GM18858 (cell line): ENCODE measurements at regions not wholly inside any gene's neighbourhood (a gene's known extent, or its start where the extent isn't known, plus 50 kb on each side); places are given as distances from the start of the nearest gene placed in this dataset.
"Not testable (repeated sequence)": the region's sequence is repeated elsewhere in the genome, so short reads cannot be mapped to it uniquely, and the experiment has no call there.

Experiments
- ATAC-seq: cut with Tn5 transposase; IDR thresholded peaks from one replicate; pipeline ENCODE4 v1.9.1; 2021; ENCODE audit not compliant: unreplicated experiment

DNA sequence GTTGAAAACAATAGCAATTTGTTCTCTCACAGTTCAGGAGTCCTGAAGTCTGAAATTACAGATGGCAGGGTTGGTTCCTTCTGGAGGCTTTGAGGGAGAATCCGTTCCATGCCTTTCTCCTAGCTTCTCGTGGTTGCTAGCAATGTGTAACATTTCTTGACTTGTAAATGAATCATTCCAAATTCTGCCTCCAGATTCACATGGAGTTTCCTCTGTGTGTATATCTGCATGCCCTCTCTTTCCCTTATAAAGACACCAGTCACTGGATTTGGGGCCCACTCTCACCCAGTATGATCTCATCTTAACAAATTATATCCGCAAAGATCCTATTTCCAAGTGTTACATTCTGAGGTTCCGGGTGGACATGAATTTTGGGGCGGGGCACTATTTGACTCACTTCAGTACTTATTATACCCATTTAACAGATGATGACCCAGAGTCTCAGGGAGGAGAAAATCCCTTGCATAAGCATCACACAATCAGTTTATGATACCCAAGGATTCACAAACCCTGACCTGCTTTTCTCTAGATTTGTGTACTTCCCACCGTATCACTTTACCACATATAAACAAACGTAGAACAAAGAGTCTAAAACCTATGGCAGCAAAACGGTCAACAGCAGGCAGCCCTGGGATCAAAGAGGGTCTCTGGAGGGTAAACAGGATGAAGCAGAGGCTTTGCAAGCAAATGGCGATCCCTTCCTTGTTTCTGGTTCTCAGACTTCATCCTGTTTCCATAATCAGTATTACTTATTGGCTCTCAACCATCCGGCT is 93.7 kb downstream of the C9orf152 start:
- ATAC-seq = no peak

DNA sequence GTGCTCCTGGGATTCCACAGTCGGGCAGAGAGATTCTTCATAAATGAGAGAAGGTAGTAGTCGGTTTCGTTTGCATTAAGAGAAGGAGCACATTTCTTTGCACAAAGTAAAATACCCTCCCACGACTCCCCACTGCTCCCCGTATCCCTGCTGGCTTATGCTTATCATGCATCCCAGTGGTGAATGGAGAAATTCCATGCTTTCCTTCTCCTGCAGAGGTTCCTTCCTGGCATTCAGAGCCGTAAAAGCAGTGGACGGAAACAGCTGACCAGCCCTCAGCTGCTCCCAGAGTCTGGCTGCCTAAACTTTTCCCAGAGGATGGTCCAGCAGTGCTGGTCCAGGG is 93.1 kb downstream of the C9orf152 start:
- ATAC-seq = no peak

DNA sequence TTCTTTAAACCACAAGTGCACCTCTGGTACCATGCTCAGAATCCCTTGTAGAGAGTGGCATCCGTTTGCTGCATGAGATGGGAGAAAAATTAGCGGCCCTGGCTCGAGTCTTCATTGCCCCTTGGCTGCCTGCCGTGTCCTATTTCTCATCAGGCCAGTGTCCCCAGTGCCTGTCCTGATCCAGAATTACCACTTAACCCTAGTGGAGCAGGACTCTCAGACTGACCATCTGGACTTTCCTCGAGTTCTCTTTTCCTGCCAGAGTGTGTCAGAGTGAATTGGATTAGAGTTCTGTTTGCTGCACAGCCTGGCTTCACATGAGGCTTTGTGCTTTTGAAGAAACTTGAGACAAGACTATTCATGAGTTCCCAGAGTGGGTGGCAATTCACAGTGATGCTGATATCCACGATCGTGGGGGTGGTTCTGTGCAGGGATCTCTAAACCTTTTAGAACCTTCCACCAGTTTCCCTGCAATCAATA is 92.6 kb downstream of the C9orf152 start:
- ATAC-seq = no peak

DNA sequence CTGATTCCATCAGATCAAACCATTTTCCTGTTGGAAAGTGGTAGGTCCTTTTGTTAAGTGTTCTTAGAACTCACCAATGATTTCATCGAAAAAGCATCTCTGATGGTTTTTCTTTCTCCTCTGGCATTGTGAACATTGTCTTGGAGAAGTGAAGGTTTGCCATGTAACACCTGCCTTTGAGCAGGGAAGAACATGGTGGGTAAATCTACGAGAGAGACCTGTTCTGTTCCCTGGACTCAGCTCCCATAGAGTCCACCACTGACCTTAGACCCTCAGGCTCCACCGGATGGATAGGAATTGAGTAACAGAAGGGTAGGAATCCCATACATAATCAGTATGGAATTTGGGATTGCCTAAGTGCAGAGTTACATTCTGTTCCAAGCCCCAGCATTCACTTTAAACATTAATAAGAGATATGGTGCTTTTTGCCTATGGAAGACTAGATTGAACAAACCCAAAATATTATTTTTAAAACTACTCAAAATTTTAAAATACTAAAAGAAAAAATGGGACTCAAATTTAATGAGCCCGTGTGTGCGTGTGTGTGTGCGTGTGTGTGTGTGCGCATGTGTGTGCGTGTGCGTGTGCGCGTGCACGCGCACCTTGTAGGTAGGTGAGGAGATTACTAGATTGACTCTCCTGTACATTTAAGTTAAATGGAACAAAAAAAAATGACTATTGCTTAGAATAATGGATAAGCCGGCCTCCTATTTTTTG is 92.0 kb downstream of the C9orf152 start:
- no peak for ATAC-seq

DNA sequence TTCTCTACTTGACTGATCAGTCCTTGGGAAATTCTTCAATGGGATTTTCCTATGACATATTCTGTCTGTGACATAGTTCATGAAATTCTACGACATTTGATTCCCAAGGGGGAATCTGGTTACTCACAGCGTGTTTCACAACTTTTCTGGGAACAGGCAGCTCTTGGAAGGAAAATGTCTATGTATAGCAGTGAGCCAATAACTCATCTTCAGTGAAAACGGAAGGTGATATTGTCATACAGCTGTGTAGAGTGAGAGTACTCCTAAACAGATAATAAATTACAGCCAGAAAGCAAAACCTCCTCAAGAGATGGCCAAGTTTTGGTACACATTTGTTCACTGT is 91.4 kb downstream of the C9orf152 start:
- no peak for ATAC-seq

DNA sequence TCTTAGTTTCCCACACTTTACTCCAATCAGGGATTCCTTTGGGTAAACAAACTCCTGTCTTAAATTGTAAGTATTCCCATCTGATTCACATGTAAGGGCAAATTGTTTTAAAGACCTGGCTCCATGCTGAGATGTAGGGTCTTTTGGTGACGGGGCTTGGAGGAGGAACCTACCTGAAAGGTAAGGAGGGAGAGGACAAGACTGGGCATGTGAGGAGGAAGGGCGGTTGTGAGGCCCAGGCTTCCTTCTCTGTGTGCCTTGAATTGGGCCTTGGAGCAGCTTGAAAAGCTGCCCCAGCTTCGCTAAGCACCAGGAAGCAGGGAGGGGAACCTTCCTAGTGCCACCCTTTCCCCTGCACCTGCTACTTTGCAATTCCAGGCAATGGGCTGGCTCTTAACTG is 86.8 kb downstream of the C9orf152 start:
- ATAC-seq = no peak

DNA sequence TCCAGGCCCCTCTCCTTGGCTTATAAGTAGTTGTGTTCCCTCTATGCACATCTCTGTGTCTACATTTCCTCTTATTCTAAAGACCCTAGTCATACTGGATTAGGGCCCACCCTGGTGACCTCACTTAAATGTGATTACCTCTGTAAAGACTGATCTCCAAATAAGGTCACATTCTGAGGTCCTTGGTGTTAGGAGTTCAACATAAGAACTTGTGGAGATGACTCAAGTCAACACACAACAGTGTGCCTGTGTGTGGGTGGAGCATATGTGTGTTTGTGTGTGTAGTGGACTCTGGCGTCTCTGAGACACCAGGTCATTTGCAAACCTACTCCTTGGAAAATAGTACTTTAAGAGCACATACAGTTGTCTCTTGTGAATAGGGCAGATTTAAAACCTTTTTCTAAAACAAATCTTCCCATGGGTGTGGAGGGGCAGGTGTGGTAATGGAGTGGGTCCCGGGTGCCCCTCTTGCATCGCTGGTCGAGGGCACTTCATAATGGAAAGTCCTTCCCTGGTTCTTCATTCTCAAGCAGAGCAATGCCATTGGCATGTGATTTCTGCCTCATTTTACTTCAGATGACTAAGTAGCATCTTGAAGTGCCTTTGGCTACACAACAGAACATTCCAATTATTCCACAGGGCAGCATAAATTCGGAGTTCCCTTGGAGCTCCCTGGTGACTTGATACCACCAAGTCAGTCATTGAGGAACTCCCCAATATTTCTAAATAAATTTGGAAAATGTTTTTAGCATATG is 84.4 kb downstream of the C9orf152 start:
- ATAC-seq = no peak

DNA sequence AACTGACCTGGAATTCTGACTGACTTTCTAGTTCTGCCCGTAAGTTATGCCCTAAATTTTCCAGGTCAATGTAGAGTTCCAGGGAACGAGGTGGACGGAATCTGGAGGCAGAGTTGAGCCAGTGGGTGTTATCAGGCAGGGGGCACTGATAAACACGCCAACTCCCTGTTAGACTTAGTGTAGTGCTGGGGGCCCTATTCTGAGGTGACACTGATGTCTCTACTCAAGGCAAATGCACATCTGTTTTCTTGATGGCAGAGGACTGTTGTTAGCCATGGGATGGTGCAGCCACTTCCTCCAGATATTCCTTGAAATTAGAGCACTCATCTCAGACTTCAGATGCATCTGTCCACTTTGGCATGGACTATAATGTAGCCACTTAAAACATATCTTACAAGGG is 83.5 kb downstream of the C9orf152 start:
- ATAC-seq = no peak

DNA sequence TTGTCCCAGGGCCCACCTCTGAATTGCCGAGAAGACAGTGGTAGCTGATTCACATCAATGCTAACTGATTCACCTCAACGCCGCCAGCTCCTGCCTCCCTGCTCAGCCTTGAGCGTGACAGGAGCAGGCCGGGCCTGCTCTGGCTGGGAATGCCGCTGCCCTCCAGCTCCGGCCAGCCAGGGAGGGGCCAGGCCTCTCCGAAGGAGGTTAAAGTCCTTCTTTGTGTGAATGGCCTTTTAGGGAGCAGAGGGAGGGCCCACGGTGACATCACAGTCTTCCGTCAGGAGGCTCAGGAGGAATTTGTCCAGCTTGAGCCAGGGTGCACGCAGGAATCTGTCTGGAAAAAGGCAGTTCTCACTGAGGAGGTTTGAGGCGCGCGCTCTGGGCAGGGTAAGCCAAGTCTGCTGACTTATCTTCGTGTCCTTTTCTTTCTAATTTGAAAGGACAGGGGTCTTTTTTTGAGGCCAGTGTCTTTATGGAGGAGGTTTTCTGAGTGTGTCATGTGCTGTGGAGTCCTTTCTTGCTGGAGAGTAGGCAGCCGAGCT is 82.7 kb downstream of the C9orf152 start:
- ATAC-seq = no peak

DNA sequence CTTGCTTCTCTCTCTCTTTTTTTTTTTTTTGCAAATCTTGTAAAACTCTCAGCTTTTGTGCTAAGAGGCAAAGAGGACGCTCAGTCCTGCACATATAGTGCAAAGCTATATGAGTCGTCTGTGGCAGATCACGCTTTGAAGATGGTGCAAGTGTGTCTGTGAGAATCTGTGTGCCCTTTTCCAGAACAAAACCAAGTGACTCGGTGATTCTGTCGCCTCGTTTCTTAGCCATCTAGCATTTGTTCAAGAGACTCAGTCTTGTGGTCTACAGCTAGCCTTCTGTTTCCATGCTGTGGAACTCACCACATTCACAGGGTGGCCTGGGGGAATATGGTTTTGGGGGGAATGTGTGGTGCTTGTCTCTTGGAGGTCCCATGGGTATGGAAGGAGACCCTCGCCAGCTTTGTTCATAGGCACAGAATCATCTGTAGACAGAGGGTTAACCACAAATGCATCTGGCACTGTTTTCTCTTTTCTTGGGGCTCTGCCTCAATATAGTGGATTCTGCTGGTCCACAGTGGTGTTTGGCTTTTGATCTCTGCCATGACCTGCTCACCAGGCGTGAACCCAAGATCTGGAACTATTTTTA is 82.1 kb downstream of the C9orf152 start:
- ATAC-seq = no peak

DNA sequence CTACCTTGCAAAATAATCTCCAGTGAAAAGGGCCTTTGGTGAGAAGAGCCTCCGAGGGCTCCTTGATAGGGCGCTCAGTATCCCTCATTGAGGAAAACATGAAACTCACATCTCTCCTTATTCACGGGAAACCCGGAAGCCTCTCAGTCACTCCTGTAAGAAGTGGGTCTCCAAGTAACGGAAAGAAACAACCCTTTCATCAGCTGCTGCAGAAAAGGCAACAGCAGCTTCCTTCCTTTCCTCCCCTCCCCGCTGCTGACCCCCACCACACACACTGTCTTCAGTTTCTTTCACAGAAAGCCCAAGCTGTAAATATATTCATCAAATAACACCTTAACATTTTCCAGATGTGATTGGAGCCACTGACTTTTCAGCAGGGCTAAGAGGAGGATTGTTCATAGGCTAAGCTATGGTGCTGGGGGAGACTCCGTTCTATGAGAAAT is 81.4 kb downstream of the C9orf152 start:
- no peak for ATAC-seq

DNA sequence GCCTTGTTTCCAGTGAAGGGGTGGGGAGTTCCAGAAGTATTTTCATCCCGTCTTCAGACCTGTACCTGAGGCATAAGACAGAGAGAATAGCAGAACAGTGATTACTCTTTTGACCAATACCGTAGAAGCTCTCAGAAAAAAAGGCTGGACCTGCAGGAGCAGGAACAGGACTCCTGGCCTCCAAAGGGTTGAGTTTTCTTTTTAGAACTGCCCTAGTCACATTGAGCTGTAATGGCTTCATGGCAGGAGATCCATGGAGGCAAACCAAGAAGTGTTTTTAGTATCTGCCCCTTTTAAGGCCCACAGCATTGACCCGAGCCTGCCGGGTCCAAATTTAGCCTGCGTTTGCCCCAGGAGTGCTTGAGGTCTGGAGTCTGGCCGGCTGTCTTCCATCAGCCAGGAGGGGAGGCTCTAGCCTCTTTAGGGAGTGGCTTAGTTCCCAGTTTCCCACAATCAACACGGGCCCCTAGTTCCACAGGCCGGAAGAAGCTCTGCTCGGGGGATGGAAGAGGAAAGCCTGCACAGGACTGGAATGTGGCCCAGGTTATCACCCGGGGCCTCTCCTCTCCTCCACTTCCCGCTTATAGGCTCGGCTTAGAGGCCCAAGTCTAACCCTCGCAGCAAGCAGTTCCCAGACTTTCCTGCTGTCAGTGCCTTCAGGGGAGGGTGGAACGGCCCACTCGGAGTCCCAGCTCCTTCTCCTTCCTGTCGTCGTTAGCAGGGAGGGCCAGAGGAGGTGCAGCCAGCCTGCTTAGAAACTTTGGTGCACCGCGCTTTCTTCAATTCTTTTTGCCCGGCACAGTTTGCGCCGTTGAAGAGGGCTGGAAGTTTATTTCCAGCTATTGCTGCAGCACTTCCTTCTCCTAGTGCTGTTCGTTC is 80.7 kb downstream of the C9orf152 start:
- ATAC-seq = no peak

DNA sequence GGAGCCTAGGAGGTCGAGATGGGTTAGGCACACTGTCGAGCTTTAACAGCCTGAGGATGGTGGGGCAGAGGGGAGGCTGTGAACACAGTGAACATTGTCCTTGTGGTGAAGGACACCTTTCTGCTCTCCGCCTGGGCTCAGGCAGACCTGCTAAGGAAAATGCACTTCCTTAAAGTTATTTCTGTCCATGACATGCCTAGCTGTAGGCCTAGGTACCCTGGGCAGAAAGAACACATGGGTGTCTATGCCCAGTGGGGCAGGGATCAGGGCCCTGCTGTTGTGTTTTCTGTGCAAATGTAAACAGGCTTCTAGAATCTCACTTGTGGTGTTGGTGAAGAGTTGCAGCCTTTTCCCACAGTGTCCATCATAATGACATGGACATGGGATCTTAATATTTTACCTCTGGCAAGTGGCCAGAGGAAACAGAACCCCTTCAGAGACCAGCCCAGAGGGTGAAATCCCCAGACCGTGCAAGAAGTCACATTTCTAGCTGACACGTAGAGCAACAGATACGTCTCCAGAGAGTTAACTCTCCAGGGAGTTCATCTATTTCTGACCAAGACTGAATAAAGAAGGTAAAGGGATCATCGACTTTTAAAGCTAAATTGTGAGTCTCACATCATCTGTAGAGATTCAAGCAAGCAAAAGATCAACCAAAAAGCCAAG is 79.2 kb downstream of the C9orf152 start:
- peak; percentile 66 for ATAC-seq

DNA sequence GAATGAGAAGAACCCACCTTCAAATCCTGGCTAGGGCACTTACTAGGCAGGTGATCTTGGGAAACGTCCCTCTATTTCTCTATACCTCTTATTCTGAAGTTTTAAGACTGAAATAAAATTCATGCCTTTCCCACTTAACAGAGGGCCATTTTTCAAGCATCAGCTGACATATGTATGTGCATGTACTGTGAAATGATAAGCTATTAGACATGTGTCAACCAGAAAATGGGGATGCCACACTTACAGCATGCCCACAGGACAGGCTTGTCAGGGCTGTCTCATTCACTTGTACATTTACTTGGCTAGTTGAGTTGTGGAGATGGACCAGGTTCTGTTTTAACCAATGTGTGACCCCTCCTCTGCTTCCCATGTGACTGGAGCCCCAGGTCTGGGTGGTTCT is 78.5 kb downstream of the C9orf152 start:
- no peak for ATAC-seq

DNA sequence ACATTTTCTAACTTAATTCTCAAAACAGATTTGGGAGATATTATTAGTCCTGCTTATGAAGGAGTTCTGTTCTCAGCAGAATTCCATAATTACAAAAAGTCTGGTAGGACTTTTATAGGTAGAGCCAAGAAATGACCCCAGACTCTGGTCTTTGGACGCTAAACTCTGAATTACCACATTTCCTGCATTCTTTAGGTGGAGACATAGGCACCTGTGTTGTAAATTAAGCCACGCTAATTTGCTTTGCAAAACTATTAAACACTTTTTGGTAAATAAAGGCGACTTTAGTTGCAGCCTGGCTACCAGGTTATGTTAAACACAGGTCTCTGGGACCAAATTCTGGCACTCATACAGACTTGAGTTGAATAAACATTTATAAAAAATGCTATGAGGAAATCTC is 77.7 kb downstream of the C9orf152 start:
- ATAC-seq = no peak

DNA sequence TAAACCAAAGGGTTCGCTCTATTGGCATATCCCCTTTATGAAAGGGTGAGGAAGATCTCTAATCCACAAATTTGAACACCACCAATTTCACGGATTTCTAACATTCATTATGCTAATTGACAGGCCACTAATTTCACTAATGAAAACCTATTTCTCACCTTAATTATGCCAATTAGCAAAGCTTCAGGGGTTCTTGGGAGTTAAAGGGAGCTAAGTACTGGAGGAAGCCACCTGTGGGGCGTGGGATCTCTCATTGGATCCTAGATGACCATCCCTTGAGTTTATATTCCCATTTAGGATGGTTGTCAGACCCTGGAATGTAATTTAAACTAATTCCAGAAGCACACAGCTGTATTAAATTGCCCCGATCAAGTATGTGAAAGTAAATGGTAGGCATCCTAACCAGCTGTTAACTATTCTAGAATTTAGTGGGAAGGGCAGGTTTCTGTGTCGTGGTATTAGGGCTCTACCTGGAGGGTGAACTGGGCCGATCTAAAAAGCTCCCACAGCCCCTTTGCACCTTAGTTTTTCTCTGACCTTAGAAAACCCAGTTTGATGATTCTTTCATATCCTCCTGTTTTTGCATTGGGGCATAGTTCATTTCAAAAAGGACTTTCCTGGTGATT is 77.1 kb downstream of the C9orf152 start:
- no peak for ATAC-seq

DNA sequence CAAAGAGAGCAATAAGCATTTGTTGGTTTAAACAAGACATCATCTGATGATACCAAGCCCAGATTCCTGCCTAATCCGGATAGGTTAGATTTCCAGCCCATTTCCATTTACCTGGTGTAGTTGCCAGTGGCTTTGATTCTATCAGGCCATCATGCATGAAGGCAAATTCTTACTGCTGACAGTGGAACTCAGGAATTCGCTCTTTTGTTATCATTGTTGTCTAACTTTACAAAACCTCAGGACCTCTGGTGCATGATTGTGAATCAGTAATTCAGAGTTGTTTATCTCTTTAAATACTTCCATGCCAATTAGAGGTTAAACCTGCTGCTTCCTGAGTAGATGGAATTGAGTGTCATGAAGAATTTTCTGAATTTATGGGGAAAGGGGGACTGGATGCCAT is 76.5 kb downstream of the C9orf152 start:
- no peak for ATAC-seq

DNA sequence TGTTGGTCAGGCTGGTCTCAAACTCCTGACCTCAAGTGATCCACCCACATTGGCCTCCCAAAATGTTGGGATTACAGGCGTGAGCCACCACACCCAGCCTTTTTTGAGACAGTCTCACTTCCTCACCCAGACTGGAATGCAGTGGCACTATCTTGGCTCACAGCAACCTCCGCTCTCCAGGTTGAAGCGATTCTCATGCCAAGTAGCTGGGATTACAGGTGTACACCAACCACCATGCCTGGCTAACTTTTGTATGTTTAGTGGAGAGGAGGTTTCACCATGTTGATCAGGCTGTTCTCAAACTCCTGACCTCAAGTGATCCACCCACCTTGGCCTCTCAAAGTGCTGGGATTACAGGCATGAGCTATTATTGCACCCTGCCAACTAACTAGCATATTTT is 75.4 kb downstream of the C9orf152 start:
- ATAC-seq = not testable (repeated sequence)

DNA sequence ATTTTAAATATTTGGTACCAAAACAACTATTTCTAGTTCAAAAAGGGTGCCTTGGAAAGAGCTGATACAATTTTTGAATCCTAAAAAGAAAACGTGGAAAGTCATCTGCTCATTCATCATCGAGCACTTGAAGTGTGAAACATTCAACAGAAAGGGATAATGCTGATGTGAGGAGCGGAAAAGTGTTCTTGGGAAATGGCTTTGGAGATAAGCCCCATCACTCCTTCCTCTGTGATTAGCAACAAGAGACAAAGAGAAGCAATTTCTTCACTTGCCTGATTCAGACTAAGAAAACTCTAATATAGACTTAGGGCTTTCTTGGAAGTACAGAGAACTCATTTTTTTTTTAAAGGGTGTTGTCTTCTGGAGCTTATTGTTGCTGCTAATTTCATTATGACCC is 74.9 kb downstream of the C9orf152 start:
- no peak for ATAC-seq
